Pancreas (tissue), 10 donors: ENCODE measurements at regions not wholly inside any gene's neighbourhood (a gene's known extent, or its start where the extent isn't known, plus 50 kb on each side); places are given as distances from the start of the nearest gene placed in this dataset.

Experiments
- ATAC-seq, 4 donors: fragments of 200-7000 bp; cut with Tn5 transposase; one replicate each; pipeline versions ENCODE4 v1.8.0 to v1.9.1; 2020; ENCODE audit warnings: mild to moderate bottlenecking in 4 of 4, moderate library complexity in 4 of 4
- DNase-seq, 6 donors: peaks; one replicate each; pipeline ENCODE4 v3.0.0-alpha.2; 2020
- FAIRE-seq: peaks from 2 replicates; lab custom pipeline; 2012; peaks lifted over from hg19 to GRCh38; lab: Jason Lieb, UNC
- H3K27ac ChIP-seq, 4 donors: fragments of 200-600 bp; sonication (generic); 1 replicate in 3 of 4; 2 replicates in 1 of 4; pipeline versions ENCODE4 v1.5.0 to v1.8.0; 2020
- H3K27me3 ChIP-seq, 4 donors: fragments of 200-600 bp; one replicate each; pipeline ENCODE4 v1.8.0; 2021
- H3K36me3 ChIP-seq, 3 donors: fragments of 200-600 bp; sonication (generic) in 1 of 3; one replicate each; pipeline versions ENCODE4 v1.5.0 to v1.8.0; 2020 to 2021
- H3K4me1 ChIP-seq, 3 donors: fragments of 200-600 bp; one replicate each; pipeline ENCODE4 v1.8.0; 2021
- H3K4me3 ChIP-seq, 4 donors: fragments of 200-600 bp; sonication (generic) in 2 of 4; one replicate each; pipeline versions ENCODE4 v1.5.0 to v1.8.0; 2020 to 2021
- H3K9me3 ChIP-seq, 4 donors: fragments of 200-600 bp; one replicate each; pipeline ENCODE4 v1.8.0; 2021
- WGBS, 2 donors: extraction: QIAGEN DNeasy Blood & Tissue Kit; methylation state at CpG; one replicate each; pipeline ENCODE4 v1.1.7; 2013; 5-methylcytosine and 5-hydroxymethylcytosine counted together
- intact Hi-C, 3 donors: fragments of 100-400 bp; cut with DNase I; formaldehyde crosslinking; loops; one replicate each; pipeline versions ENCODE4 v1.11.1 to v1.14.2; 2022
- TF ChIP-seq, protein P1 (sequence below), 4 donors: fragments of 200-600 bp; sonication (generic) in 3 of 4; IDR thresholded peaks; one replicate each; pipeline versions ENCODE4 v1.5.0 to v1.8.0; 2021; ENCODE audit warnings: antibody characterized with exemption in 4 of 4
- donor health status: healthy with polysubstance abuse.
- donor health status: DM: no; HTN: no; CAD: no; lungs with moderate emphysema.
- donor health status: DM: no; HTN: no; CAD: no.
- donor health status: control.
- donor health status: control.
- donor health status: Bipolar disorder and iron deficiency.
- donor health status: DM: yes; HTN: yes; CAD: no.
- donor health status: DM: no; HTN: no; CAD: no.
- donor health status: DM: no; HTN: no; CAD: no.
- donor health status: DM: yes; HTN: yes; CAD: no.

DNA sequence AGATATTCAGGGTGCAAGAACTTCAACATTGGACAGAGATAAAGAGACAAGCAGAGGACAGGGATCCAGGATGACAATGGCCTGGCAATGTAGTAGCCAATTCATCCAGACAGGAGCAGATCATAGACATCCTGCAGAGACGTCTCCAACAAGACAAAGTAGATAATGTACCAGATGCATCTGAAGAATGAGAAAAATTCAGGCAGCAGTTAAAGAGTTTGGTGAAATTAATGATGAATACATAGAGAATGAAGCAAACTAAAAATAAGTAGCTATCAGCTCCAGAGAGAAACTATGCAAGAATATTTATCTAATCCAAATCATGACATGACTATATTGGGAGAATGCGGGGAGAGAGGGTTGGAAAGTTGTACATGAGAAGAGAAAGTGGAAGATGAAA is 278.4 kb upstream of the DACH1 start:
- no peak for DNase-seq
- intact Hi-C loops: no loop called here
- WGBS, 2 donors: 80 to 81% methylated on average over 2 of the region's 2 CpGs
- Histone ChIP-seq H3K4me1 (peaks cover 7 to 21% (median 19%) of the 10 kb centered on the region in 3 donors), H3K4me3 (no peak overlapping the region), H3K36me3 (no peaks in the 10 kb centered on the region), H3K9me3 (no peaks in the 10 kb centered on the region), H3K27me3 (no peaks in the 10 kb centered on the region), H3K27ac (no peak overlapping the region)
- no peak for FAIRE-seq
- ATAC-seq: no peak
- TF ChIP-seq, protein P1, sequence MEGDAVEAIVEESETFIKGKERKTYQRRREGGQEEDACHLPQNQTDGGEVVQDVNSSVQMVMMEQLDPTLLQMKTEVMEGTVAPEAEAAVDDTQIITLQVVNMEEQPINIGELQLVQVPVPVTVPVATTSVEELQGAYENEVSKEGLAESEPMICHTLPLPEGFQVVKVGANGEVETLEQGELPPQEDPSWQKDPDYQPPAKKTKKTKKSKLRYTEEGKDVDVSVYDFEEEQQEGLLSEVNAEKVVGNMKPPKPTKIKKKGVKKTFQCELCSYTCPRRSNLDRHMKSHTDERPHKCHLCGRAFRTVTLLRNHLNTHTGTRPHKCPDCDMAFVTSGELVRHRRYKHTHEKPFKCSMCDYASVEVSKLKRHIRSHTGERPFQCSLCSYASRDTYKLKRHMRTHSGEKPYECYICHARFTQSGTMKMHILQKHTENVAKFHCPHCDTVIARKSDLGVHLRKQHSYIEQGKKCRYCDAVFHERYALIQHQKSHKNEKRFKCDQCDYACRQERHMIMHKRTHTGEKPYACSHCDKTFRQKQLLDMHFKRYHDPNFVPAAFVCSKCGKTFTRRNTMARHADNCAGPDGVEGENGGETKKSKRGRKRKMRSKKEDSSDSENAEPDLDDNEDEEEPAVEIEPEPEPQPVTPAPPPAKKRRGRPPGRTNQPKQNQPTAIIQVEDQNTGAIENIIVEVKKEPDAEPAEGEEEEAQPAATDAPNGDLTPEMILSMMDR (IDR thresholded peaks at IDR 0.05): no peak

DNA sequence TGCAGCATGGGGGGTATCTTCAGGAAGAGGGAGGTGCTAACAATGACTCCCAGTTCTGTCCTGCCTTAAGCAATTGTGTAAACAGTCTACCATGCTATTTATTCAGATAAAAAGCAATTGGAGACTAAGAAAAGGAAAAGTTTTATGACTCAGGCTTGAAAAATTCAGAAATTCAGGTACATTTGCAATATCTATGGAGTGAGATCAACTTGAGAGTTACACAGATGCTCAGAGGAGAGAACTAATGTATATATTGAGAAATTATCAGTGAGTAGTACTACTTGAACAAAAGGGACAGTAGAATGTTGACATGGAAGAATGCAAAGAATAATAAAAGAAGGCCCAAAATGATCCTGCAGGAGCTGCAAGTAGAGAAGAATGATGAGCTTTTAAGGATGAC is 277.6 kb upstream of the DACH1 start:
- ATAC-seq (no peak), FAIRE-seq (no peak), DNase-seq (no peak)
- Histone ChIP-seq H3K4me3 (no peak overlapping the region), H3K9me3 (no peaks in the 10 kb centered on the region), H3K27ac (no peak overlapping the region), H3K4me1 (peaks cover 13 to 21% (median 19%) of the 10 kb centered on the region in 3 donors), H3K27me3 (no peaks in the 10 kb centered on the region), H3K36me3 (no peaks in the 10 kb centered on the region)
- intact Hi-C loops: no loop called here
- TF ChIP-seq, protein P1 (IDR thresholded peaks at IDR 0.05): no peak

DNA sequence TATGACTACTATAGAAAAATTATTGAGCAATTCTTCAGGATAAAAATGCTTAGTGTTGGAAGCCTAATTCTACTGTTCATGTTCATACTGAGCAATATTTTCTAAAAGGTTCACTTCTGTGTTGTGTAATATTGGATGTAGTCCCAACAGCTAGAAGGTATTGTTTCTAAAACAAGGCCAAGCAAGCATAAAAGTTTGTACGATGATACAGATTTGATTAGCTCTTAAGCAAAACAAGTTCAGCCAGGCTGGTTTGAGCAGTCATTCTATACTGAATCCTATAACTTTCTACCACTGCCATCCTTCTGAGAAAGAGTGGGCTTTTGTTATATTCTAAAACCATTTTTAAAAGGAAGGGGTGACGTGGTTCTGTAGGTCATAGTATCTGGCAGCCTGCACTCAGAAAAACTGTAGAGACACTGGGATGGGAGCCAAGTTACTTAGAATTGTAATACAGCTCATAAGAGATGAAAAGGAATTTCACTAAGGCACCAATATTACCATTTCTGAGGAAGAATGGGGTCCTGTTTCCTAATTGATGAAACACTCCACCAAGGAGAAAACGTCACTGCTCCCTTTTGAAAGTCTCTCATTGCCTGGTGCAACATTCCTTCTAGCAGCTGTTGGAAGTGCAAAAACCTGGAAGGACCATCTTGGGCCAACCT is 275.0 kb upstream of the DACH1 start:
- FAIRE-seq (no peak), ATAC-seq (peak; percentile 55 to 72 (median 59)), DNase-seq (peak in 2 of 6 donors; percentile 5 to 17)
- peaks cover 30 to 33% (median 31%) of the 10 kb centered on the region in 3 donors for H3K4me1 ChIP-seq
- WGBS, 2 donors: 27 to 34% methylated on average over 3 of the region's 3 CpGs
- TF ChIP-seq, protein P1 (IDR thresholded peaks at IDR 0.05): no peak
- no peak overlapping the region for H3K4me3 ChIP-seq
- intact Hi-C loops: no loop called here
- no peaks in the 10 kb centered on the region for H3K9me3 ChIP-seq
- H3K36me3 ChIP-seq: no peaks in the 10 kb centered on the region
- no peaks in the 10 kb centered on the region for H3K27me3 ChIP-seq
- peak overlapping the region; percentile 2 to 43 (median 32) for H3K27ac ChIP-seq

DNA sequence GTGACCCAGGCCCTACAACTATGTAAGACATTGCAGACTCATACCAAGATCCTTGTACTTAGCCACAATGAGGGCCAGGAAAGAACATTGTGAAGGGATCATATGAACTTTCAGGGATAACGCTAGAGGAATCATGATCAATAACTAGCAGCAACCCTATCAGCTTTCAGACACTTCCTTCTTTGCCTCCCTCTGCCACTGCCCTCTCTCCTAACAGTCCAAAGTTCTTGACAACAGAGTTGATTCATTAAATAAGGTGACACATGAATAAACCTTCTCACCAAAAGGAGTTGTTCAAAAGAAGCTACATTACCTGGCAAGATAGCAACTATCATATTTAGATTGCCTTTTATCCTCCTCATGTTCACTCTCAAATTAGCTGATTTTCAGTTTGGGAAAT is 272.2 kb upstream of the DACH1 start:
- TF ChIP-seq, protein P1 (IDR thresholded peaks at IDR 0.05): no peak
- intact Hi-C loops: no loop called here
- 9 to 11% methylated on average over 1 of the region's 1 CpG for WGBS, 2 donors
- H3K4me1 ChIP-seq: peaks cover 30 to 34% (median 33%) of the 10 kb centered on the region in 3 donors
- peak; percentile 41 to 71 (median 51) for ATAC-seq
- no peaks in the 10 kb centered on the region for H3K9me3 ChIP-seq
- H3K27me3 ChIP-seq: no peaks in the 10 kb centered on the region
- no peak for FAIRE-seq
- H3K27ac ChIP-seq: peak overlapping the region in 2 of 4 donors; percentile 16 to 60
- H3K36me3 ChIP-seq: no peaks in the 10 kb centered on the region
- H3K4me3 ChIP-seq: no peak overlapping the region
- no peak for DNase-seq

DNA sequence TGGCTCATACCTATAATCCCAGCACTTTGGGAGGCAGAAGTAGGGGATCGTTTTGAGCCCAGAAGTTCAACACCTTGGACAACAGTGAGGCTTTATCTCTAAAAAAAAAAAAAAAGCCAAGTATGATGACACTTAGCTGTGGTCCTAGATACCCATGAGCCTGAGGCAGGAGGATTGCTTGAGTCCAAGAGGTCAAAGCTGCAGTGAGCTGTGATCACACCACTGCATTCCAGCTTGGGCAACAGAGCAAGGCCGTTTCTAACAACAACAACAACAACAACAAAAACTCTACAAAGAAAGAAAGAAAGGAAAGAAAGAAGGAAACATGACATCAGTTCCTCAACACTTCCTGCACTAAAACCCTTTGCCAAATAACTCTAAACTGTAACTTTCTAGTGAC is 265.1 kb upstream of the DACH1 start:
- intact Hi-C loops: no loop called here
- Histone ChIP-seq H3K9me3 (no peaks in the 10 kb centered on the region), H3K27ac (no peak overlapping the region), H3K36me3 (no peaks in the 10 kb centered on the region), H3K4me3 (no peak overlapping the region), H3K4me1 (peaks cover 0 to 8% (median 2%) of the 10 kb centered on the region in 3 donors), H3K27me3 (no peaks in the 10 kb centered on the region)
- 72 to 77% methylated on average over 2 of the region's 2 CpGs for WGBS, 2 donors
- DNase-seq (no peak), ATAC-seq (no peak), FAIRE-seq (no peak)
- TF ChIP-seq, protein P1 (IDR thresholded peaks at IDR 0.05): no peak
